WERI-Rb-1 (cell line): ENCODE measurements at regions not wholly inside any gene's neighbourhood (a gene's known extent, or its start where the extent isn't known, plus 50 kb on each side); places are given as distances from the start of the nearest gene placed in this dataset.

Experiments
- DNase-seq: peaks from one replicate; pipeline ENCODE4 v3.0.0-alpha.2; 2020
- H3K27ac ChIP-seq: fragments of 250-450 bp; sonication (Bioruptor Pico); 2 replicates; pipeline ENCODE4 v1.5.1; 2020; ENCODE audit warnings: mild to moderate bottlenecking, moderate library complexity
- H3K27me3 ChIP-seq: fragments of 250-450 bp; sonication (Bioruptor Pico); 2 replicates; pipeline ENCODE4 v1.5.1; 2021; ENCODE audit warnings: mild to moderate bottlenecking, low read depth, moderate library complexity; ENCODE audit not compliant: insufficient read depth, severe bottlenecking
- H3K36me3 ChIP-seq: fragments of 250-450 bp; sonication (Bioruptor Pico); 2 replicates; pipeline ENCODE4 v1.5.1; 2020; ENCODE audit warnings: mild to moderate bottlenecking, moderate library complexity
- H3K4me3 ChIP-seq: 2 replicates; pipeline ENCODE4 v1.5.1; 2011; ENCODE audit warnings: low read depth, mild to moderate bottlenecking, control low read depth, low read length
- H3K9me3 ChIP-seq: fragments of 250-450 bp; sonication (Bioruptor Pico); 2 replicates; pipeline ENCODE4 v1.5.1; 2021; ENCODE audit warnings: mild to moderate bottlenecking, moderate library complexity; ENCODE audit not compliant: severe bottlenecking
- CTCF ChIP-seq: IDR thresholded peaks from 2 replicates; pipeline ENCODE4 v1.5.1; 2011; ENCODE audit warnings: low read depth, mild to moderate bottlenecking, control low read depth, inconsistent platforms, low read length

GRCh38 chr7:131909151-131909768 lies 352.8 kb upstream of the PODXL start:
- H3K4me3 ChIP-seq = peak overlapping the region; percentile 35
- H3K36me3 ChIP-seq = no peaks in the 10 kb centered on the region
- no peak for TF ChIP-seq CTCF
- no peak for DNase-seq
- H3K9me3 ChIP-seq = peaks cover 3% of the 10 kb centered on the region
- H3K27me3 ChIP-seq = no peaks in the 10 kb centered on the region
- H3K27ac ChIP-seq = no peak overlapping the region

- TF ChIP-seq CTCF = no peak
- DNase-seq = no peak
- no peaks in the 10 kb centered on the region for H3K27me3 ChIP-seq
- no peaks in the 10 kb centered on the region for H3K36me3 ChIP-seq
- no peak overlapping the region for H3K27ac ChIP-seq
- H3K9me3 ChIP-seq = peaks cover 3% of the 10 kb centered on the region
- no peak overlapping the region for H3K4me3 ChIP-seq
Measured at GRCh38 chr7:131908714-131909113, 352.3 kb upstream of the PODXL start.

- peak; percentile 20 for DNase-seq
- Histone ChIP-seq H3K9me3 (peaks cover 2% of the 10 kb centered on the region), H3K4me3 (no peak overlapping the region), H3K36me3 (no peaks in the 10 kb centered on the region), H3K27ac (no peak overlapping the region), H3K27me3 (no peaks in the 10 kb centered on the region)
- TF ChIP-seq CTCF = no peak
Measured at GRCh38 chr7:131905471-131905973, 349.1 kb upstream of the PODXL start.

GRCh38 chr7:131904760-131905327 lies 348.4 kb upstream of the PODXL start:
- peak; percentile 43 for DNase-seq
- TF ChIP-seq CTCF = no peak

GRCh38 chr7:131903315-131903714 lies 346.9 kb upstream of the PODXL start:
- no peaks in the 10 kb centered on the region for H3K9me3 ChIP-seq
- H3K4me3 ChIP-seq = no peak overlapping the region
- TF ChIP-seq CTCF = no peak
- no peak for DNase-seq
- no peak overlapping the region for H3K27ac ChIP-seq
- no peaks in the 10 kb centered on the region for H3K27me3 ChIP-seq
- no peaks in the 10 kb centered on the region for H3K36me3 ChIP-seq

More at GRCh38 chr7:131904760-131905327, 348.4 kb upstream of the PODXL start:
- no peaks in the 10 kb centered on the region for H3K36me3 ChIP-seq
- H3K27me3 ChIP-seq = no peaks in the 10 kb centered on the region
- no peak overlapping the region for H3K27ac ChIP-seq
- H3K9me3 ChIP-seq = no peaks in the 10 kb centered on the region
- H3K4me3 ChIP-seq = no peak overlapping the region

GRCh38 chr7:131900785-131901287 lies 344.4 kb upstream of the PODXL start:
- no peak overlapping the region for H3K27ac ChIP-seq
- no peak for TF ChIP-seq CTCF
- no peak for DNase-seq
- no peaks in the 10 kb centered on the region for H3K27me3 ChIP-seq
- no peak overlapping the region for H3K4me3 ChIP-seq
- no peaks in the 10 kb centered on the region for H3K9me3 ChIP-seq
- H3K36me3 ChIP-seq = no peaks in the 10 kb centered on the region
